ENCODE measurements at regions not wholly inside any gene's neighbourhood (a gene's known extent, or its start where the extent isn't known, plus 50 kb on each side); places are given as distances from the start of the nearest gene placed in this dataset.

GRCh38 chr9:115799734-115800133 lies 353.9 kb upstream of the PAPPA start:
- Histone ChIP-seq H3K4me3 (ENCODE audit: low read depth in 1 of 3, low read length in 3 of 3) (no peak overlapping the region), H3K27ac (ENCODE audit: low read depth in 1 of 2, low read length in 2 of 2) (no peak overlapping the region), H3K36me3 (ENCODE audit: control insufficient read depth in 4 of 4, insufficient read depth in 3 of 4, low read depth in 1 of 4, low read length in 3 of 4) (no peaks in the 10 kb centered on the region), H3K9ac (ENCODE audit: low read depth in 1 of 2, low read length in 2 of 2) (no peak overlapping the region), H3K9me3 (ENCODE audit: control insufficient read depth in 4 of 4, low read length in 3 of 4) (no peaks in the 10 kb centered on the region), H3K27me3 (ENCODE audit: control insufficient read depth in 4 of 4, insufficient read depth in 4 of 4, low read length in 3 of 4) (no peaks in the 10 kb centered on the region), H3K4me1 (ENCODE audit: control insufficient read depth in 4 of 4, insufficient read depth in 4 of 4, low read length in 3 of 4) (no peaks in the 10 kb centered on the region)
- TF ChIP-seq, protein P1, sequence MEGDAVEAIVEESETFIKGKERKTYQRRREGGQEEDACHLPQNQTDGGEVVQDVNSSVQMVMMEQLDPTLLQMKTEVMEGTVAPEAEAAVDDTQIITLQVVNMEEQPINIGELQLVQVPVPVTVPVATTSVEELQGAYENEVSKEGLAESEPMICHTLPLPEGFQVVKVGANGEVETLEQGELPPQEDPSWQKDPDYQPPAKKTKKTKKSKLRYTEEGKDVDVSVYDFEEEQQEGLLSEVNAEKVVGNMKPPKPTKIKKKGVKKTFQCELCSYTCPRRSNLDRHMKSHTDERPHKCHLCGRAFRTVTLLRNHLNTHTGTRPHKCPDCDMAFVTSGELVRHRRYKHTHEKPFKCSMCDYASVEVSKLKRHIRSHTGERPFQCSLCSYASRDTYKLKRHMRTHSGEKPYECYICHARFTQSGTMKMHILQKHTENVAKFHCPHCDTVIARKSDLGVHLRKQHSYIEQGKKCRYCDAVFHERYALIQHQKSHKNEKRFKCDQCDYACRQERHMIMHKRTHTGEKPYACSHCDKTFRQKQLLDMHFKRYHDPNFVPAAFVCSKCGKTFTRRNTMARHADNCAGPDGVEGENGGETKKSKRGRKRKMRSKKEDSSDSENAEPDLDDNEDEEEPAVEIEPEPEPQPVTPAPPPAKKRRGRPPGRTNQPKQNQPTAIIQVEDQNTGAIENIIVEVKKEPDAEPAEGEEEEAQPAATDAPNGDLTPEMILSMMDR (IDR thresholded peaks at IDR 0.05; ENCODE audit: low read depth, low read length, missing input control) = no peak
- TF ChIP-seq TAF1 (conservative IDR thresholded peaks at IDR 0.05) (no peak), RAD21 (IDR thresholded peaks at IDR 0.05) (no peak), JUND (IDR thresholded peaks at IDR 0.05) (no peak), HNF4G (IDR thresholded peaks at IDR 0.05) (no peak), NR2F2 (IDR thresholded peaks at IDR 0.05) (no peak), HNF4A (conservative IDR thresholded peaks at IDR 0.05) (no peak), SP1 (IDR thresholded peaks at IDR 0.05) (no peak), EGR1 (IDR thresholded peaks at IDR 0.05; ENCODE audit: low read depth in 2 of 2) (no peak), RXRA (IDR thresholded peaks at IDR 0.05) (no peak), FOXA1 (IDR thresholded peaks at IDR 0.05) (no peak), YY1 (IDR thresholded peaks at IDR 0.05) (no peak), FOXA2 (IDR thresholded peaks at IDR 0.05) (no peak), GABPA (IDR thresholded peaks at IDR 0.05 in 1 of 2, conservative IDR thresholded peaks at IDR 0.05 in 1 of 2) (no peak)
- TF ChIP-seq, protein P2, sequence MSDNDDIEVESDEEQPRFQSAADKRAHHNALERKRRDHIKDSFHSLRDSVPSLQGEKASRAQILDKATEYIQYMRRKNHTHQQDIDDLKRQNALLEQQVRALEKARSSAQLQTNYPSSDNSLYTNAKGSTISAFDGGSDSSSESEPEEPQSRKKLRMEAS (IDR thresholded peaks at IDR 0.05) = no peak
- TF ChIP-seq, protein P3, sequence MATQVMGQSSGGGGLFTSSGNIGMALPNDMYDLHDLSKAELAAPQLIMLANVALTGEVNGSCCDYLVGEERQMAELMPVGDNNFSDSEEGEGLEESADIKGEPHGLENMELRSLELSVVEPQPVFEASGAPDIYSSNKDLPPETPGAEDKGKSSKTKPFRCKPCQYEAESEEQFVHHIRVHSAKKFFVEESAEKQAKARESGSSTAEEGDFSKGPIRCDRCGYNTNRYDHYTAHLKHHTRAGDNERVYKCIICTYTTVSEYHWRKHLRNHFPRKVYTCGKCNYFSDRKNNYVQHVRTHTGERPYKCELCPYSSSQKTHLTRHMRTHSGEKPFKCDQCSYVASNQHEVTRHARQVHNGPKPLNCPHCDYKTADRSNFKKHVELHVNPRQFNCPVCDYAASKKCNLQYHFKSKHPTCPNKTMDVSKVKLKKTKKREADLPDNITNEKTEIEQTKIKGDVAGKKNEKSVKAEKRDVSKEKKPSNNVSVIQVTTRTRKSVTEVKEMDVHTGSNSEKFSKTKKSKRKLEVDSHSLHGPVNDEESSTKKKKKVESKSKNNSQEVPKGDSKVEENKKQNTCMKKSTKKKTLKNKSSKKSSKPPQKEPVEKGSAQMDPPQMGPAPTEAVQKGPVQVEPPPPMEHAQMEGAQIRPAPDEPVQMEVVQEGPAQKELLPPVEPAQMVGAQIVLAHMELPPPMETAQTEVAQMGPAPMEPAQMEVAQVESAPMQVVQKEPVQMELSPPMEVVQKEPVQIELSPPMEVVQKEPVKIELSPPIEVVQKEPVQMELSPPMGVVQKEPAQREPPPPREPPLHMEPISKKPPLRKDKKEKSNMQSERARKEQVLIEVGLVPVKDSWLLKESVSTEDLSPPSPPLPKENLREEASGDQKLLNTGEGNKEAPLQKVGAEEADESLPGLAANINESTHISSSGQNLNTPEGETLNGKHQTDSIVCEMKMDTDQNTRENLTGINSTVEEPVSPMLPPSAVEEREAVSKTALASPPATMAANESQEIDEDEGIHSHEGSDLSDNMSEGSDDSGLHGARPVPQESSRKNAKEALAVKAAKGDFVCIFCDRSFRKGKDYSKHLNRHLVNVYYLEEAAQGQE (IDR thresholded peaks at IDR 0.05) = no peak
- TF ChIP-seq, protein P4, sequence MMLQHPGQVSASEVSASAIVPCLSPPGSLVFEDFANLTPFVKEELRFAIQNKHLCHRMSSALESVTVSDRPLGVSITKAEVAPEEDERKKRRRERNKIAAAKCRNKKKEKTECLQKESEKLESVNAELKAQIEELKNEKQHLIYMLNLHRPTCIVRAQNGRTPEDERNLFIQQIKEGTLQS (IDR thresholded peaks at IDR 0.05) = no peak
- TF ChIP-seq, protein P5, sequence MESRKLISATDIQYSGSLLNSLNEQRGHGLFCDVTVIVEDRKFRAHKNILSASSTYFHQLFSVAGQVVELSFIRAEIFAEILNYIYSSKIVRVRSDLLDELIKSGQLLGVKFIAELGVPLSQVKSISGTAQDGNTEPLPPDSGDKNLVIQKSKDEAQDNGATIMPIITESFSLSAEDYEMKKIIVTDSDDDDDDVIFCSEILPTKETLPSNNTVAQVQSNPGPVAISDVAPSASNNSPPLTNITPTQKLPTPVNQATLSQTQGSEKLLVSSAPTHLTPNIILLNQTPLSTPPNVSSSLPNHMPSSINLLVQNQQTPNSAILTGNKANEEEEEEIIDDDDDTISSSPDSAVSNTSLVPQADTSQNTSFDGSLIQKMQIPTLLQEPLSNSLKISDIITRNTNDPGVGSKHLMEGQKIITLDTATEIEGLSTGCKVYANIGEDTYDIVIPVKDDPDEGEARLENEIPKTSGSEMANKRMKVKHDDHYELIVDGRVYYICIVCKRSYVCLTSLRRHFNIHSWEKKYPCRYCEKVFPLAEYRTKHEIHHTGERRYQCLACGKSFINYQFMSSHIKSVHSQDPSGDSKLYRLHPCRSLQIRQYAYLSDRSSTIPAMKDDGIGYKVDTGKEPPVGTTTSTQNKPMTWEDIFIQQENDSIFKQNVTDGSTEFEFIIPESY (IDR thresholded peaks at IDR 0.05) = no peak
- DNase-seq (ENCODE audit: low spot score) = no peak
- WGBS = 13% methylated on average over 1 of the region's 1 CpG

All from liver (tissue), 8 donors.